ENCODE measurements at regions not wholly inside any gene's neighbourhood (a gene's known extent, or its start where the extent isn't known, plus 50 kb on each side); places are given as distances from the start of the nearest gene placed in this dataset.

DNA sequence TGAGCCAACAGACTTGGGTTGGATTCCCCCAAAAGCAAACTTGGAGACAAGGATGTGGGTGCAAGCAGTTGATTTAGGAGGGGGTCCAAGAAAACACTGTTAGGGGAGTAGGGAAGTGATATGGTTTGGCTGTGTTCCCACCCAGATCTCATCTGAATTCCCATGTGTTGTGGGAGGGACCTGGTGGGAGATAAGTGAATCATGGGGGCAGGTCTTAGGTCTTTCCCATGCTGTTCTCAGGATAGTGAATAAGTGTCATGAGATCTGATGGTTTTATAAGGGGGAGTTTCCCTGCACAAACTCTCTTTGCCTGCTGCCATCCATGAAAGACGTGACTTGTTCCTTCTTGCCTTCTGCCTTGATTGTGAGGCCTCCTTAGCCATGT is 542.6 kb downstream of the DHX35 start:
- no peak for DNase-seq

DNA sequence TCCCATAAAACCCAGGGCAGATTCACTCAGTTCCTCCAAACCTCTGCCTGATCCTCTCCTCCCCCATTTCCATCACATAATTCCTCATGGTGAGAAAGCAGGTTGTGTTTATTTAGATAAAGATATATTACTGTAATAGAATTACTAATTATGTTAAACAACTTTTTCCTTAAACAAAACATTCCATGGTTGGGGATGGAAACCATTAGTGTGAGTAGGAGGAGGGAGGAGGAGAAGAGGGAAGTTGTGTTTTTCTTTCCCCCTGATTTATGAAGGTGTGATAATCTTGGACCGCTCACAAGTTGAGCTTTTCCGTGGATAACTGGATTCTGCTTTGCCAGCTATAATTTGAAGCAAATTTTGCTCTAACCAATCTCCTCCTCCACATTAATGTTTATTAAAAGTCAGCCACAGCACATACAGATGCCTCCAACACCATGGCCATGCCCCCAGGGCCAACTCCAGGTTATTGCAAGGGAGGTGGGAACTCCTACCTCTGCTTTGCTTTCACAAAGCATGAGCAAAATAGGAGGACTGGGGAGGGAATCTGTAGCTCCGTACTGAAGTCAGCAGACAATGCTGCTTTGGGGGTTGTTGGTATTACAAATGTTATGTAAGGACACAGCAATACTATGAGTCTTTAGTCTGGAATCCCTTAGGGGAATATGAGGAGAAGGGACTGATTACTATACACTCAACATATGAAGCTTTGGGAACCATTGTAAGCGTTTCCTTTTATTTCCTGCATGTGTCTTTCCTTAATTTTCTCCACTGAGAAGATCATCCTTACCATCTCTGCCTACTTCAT is 542.0 kb downstream of the DHX35 start:
- DNase-seq, result no peak

- no peak for DNase-seq
These were observed 530.2 kb downstream of the DHX35 start for GRCh38 chr20:39492223-39492797.

DNA sequence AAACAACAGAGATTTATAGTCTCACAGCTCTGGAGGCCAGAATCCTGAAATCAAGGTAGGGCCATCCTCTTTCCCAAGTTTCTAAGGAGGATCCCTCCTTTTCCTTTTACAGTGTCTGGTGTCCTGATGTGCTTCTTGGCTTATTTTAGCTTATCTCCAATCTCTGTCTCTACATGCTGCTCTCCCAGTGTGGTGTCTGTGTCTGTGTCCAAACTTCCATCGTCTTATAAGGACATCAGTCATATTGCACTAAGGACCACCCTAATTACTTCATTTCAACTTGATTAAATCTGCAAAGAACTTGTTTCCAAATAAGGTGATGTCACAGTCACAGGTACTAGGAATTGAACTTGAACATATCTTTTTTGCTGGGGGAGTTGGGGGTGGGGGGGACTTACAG is 529.6 kb downstream of the DHX35 start:
- no peak for DNase-seq

GRCh38 chr20:39489986-39490560 is 527.9 kb downstream of the DHX35 start:
- no peak for DNase-seq

- no peak for DNase-seq
These were observed 518.3 kb downstream of the DHX35 start for GRCh38 chr20:39480276-39481043.

DNA sequence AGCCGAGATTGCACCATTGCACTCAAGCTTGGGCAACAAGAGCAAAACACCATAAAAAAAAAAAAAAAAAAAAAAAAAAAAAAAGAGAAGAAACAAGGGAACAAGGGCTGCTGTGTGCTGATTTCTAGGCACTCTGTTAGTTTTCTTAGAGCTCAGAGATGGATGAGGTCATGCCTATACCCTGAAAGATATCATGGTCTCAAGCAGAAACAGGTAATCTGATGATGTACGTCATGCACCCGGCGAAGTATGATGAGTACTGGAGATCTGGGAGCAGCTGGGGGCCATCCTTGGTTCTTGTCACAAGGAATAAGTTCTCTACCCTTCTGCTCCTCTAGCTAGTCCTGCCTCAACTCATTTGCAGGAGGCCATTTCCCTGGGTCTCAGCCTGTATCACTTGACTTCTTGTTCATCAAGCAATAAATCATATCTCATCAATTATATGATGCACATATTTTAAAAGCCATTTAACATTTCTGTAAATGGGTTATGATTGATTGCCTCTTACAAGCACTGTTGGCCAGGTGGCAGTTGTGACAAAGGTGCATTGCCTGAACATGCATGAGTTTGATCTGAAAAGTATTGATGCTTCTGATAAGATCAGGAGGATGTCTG is 517.2 kb downstream of the DHX35 start:
- no peak for DNase-seq

- DNase-seq, result no peak
These were observed 512.7 kb downstream of the DHX35 start for GRCh38 chr20:39474879-39475278.

- DNase-seq, result no peak
These were observed 511.4 kb downstream of the DHX35 start for GRCh38 chr20:39473536-39473935.

DNA sequence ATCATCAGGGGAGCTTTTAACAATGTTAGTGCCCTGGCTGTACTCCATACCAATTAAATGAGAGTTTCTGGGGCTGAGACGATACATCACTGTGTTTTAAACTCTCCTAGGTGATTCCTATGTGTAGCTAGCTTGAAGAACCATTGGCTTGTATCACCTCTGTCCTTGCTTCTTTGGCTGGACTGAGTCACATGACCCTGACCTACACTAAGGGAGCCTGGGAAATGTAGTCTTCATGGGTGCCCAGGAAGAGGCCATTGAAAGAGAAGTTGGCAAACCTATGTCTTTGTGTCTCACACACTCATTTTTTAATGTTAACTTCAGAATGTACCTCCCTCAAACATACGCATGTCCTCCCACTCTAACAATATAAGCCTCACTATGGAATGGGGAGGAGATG is 506.6 kb downstream of the DHX35 start:
- no peak for DNase-seq

- DNase-seq, result no peak
These were observed 502.1 kb downstream of the DHX35 start for GRCh38 chr20:39464238-39464637.

DNA sequence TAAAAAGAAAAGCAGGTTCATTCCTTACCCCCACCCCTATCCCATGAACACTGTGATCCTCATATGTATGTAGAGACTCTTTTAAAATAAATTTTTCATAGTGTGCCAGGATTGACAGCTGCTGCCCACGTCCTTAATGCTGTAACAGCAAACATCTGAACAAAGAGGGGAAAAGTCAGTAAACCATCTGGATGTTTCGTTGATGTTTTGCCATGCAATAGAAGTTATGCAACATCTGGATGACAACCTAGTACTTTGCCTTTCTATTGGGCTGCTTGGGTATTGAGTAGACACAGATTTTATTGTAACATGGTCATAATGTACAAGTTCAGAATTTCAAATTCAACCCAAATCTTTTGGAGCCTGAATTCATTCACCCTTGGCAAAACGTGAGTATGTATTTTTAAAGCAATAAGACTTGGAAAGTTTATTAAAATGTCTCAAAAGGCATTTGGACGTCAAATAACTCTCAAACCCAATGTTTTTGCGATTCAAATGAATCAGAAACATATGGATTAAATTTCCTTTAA is 500.3 kb downstream of the DHX35 start:
- no peak for DNase-seq

DNA sequence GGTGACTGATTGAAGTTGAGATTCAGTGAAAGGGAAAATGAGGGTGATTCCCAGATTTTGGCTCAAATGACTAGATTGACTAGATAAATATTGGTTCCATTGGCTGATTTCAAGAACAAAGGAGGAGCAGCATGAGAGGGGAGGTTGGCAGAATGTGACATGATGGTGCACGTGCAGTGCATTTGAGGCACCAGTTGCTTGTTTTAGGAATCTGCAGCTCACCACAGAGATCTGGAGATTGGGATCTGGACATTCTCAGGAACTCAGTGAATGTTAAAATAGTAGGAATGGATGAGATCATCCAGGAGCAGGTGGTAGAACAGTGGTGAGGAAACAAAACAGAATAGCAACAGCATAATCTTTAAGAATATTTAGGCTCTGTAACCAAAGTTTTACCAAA is 496.3 kb downstream of the DHX35 start:
- DNase-seq, result no peak

DNA sequence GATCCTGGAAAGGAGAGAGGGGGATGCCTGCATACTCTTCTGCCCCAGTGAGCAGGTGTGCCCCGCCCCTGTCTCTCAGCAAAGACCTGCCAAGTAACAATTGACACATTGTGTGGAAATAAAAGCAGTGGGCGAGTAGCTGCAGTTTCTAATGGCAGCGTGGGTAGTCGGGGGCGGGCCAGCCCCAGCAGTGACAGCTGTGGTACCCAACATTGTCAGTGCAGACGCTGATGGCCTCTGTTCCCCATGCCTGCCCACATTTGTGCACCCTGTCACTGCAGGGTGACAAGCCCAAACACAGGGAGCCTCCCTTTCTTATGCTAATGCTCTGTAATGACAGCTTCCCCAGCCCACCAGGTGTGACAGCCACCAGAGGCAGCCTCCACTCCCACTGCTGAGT is 491.7 kb downstream of the DHX35 start:
- no peak for DNase-seq

GRCh38 chr20:39452583-39453340 is 490.6 kb downstream of the DHX35 start:
- DNase-seq, result no peak

- DNase-seq, result no peak
These were observed 489.2 kb downstream of the DHX35 start for GRCh38 chr20:39451386-39451785.

- DNase-seq, result no peak
These were observed 484.3 kb downstream of the DHX35 start for GRCh38 chr20:39446397-39446796.

GRCh38 chr20:39445095-39445494 is 483.0 kb downstream of the DHX35 start:
- DNase-seq, result no peak

DNA sequence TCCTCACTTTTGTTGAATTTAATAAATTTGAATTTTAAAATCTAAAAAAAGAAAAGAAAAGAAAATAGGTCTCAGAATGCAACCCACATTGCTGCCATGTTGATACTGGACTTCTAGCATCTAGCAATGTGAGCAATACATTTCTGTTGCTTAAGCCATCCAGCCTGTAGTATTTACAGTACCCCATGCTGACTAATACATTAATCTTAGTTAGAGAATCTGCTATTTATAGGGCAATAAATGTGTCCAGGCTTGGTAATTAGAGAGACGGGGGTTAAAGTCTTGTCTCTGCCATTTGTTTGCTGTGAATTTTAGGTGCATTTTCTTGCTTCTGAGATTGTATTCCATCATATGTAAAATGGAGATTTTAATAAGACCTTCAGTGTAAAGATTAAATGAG is 471.3 kb downstream of the DHX35 start:
- no peak for DNase-seq

DNA sequence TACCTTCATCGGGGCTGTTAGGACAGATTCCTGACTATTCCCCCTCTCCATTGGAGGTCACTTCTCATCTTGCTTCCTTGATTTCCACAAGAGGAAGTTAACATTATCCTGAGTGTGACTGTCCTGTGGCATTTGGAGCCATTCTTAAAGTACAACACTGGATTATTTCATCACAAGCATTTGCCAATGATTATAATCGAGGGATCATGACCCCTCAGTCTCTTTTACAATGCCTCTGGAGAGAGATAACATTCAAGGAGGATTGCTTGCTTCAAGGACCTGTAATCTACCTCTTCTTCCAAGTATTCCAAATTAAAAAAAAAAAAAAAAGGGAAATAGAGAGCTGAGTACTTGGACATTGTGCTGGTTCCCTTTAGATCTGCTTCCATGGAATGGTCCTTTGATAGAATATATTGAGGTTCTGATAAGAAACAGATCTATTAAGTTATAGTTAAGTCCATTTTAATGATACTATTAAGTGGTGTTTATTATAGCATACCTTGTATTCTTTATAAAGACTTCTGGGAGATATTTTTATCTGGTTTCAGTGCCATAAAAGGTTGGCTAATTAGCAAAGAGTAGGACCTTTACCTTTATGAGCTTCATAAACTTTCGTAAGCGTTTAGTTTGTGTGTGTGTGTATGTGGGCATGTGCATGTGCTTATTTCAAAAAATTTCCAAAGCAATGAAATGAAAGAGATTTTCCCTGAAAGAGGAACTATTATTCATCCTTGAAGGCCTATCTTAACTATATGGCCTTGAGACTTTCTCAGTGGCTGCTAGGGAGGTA is 469.1 kb downstream of the DHX35 start:
- DNase-seq, result no peak

- no peak for DNase-seq
These were observed 467.6 kb downstream of the DHX35 start for GRCh38 chr20:39429726-39430125.

Data from 8988T (cell line).